ENCODE measurements at regions not wholly inside any gene's neighbourhood (a gene's known extent, or its start where the extent isn't known, plus 50 kb on each side); places are given as distances from the start of the nearest gene placed in this dataset.

DNA sequence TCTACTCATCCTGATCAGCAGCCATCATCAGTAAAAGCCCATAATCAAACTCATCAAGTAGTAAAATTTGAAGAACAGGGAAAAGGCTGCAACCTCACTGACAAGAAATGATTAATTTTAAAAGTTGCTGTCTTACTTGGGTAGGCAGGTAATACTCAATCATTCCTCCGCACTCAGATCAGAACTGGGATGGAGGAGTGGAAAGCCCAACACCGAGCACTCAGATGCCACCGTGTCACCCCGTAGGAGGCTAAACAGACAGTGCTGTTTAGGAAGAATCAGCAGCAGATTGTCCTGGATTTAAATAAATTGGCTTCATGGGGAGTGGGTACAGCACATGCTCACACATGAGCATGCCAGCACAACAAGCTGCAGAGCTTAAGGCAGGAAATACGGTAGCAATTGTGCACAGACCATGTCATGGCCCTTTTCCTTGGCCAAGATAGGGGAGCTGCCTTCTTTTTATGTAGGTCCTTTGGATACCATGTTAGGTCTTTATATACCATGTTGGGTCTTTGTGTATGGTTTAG lies 92.6 kb upstream of the CDH6 start:
- TF ChIP-seq, protein P1, sequence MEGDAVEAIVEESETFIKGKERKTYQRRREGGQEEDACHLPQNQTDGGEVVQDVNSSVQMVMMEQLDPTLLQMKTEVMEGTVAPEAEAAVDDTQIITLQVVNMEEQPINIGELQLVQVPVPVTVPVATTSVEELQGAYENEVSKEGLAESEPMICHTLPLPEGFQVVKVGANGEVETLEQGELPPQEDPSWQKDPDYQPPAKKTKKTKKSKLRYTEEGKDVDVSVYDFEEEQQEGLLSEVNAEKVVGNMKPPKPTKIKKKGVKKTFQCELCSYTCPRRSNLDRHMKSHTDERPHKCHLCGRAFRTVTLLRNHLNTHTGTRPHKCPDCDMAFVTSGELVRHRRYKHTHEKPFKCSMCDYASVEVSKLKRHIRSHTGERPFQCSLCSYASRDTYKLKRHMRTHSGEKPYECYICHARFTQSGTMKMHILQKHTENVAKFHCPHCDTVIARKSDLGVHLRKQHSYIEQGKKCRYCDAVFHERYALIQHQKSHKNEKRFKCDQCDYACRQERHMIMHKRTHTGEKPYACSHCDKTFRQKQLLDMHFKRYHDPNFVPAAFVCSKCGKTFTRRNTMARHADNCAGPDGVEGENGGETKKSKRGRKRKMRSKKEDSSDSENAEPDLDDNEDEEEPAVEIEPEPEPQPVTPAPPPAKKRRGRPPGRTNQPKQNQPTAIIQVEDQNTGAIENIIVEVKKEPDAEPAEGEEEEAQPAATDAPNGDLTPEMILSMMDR (IDR thresholded peaks at IDR 0.05; ENCODE audit: low read depth, low read length) = no peak
- TF ChIP-seq POLR2A (IDR thresholded peaks at IDR 0.05; ENCODE audit: extremely low read depth, insufficient read length) = no peak
